Activated CD4-positive, CD25-positive, alpha-beta regulatory T cell (primary cell): ENCODE measurements at regions not wholly inside any gene's neighbourhood (a gene's known extent, or its start where the extent isn't known, plus 50 kb on each side); places are given as distances from the start of the nearest gene placed in this dataset.

Source experiments
- DNase-seq, 4 experiments: peaks; one replicate each; lab custom pipeline; 2025; lab: John Stamatoyannopoulos, UW

- no peak for DNase-seq
These were observed 278.9 kb downstream of the GADD45G start for GRCh38 chr9:89883401-89884341.

DNA sequence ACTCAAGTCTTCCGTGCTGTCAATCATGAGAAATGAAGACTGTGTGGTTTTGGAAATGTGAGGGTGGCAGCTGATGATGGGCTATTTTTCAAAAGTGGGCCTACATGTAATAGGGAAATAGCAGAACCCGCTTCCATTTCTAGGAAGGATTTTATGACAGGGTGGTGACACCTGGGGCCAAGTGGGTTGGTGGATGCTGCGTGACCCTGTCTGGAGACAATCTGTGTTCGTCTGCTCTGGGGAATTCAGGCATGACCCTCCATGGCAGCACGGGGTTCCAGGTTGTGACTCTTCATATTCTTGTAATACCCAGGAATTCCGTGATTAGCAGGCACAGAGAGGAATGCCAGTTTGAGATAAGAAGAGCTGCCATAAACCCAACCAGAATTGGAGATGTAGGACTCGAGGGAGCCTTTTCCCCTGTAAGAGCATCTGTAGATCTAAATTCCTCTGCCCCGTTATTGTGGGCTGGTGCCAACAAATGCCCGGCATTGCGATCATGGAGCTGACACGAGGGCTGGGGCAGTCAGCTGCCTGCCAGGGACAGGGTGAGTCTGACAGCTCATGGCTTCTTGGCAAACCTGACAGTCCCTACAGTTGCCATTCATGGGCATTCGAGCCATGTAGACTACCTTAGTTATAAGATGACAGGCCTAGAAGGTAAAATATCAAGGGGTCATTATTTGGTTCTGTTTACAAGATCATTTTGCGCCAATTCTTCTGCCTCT is 279.7 kb downstream of the GADD45G start:
- no peak for DNase-seq

DNA sequence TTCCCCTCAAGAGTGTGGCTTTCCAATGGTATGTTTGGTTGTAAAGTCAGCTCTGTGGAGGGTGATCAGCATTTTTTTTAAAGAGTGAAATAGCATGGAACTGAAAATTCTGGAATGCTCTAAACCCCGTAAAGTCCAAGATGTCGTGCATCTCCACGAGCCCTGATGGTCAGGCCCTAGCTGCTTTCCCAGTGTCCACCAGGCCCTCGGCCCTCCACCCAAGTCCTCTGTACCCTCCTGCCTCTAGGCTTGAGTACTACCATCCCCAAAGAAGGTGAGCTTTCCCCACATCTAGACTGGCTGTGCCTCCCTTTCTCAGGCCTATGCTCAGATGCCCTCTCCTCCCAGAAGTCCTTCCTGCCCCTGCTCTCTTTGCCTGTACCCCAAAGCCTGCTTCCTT is 280.3 kb downstream of the GADD45G start:
- no peak for DNase-seq

DNA sequence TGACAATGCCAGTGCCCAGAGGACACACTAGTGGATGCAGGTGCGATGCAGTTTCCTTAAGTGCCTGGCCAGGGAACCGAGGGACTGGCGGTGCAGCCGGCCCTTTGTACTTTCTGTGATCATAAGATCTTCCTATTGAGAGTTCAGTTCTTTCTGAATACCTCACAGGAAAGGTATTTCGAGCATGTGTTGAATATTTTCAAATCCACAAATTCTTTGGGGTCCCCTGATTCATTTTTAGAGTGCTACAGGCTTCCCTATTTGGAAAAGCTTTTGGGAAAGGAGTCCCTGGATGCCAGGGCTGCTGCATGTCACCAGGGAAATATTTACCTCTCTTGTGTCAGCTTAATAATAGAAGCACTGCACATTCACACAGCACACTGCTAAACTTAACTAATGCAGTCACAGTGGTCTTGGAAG is 281.5 kb downstream of the GADD45G start:
- DNase-seq = no peak

- DNase-seq = no peak
These were observed 282.5 kb downstream of the GADD45G start for GRCh38 chr9:89887286-89887685.

DNA sequence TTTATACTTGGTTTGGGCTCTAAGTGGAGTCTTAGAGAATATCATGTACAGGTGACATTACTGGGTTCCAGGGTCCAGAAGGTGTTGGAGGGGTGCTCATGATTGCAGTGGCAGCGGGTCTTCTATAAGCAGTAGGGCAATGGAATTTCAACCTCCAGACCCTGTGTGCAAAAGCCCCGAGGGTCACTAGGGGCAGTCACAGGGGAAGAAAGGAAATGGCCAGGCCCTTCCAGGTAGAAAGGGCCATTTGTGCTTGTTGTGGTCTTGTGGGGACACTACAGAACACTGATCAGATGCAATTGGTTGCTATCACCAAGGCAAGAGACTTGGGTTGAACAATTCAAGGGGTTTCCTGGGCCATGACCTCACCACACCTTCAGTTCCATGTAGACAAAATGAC is 283.4 kb downstream of the GADD45G start:
- DNase-seq = no peak

DNA sequence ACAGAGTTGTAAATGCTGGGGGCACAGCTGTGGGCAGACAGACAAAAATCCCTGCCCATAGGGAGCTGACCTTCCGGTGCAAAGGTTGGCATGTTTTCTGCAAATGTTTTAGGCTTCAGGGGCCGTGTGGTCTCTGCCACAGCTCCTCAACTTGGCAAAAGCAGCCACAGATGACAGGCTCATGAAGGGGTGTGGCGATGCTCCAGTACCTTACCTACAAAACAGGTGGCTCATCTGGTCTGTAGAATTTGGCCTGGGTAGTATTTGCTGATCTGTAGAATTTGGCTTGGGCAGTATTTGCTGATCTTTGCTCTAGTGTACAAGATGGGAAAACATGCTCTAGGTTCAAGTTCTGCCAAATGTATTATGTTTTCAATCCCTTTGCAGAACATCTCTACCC is 283.9 kb downstream of the GADD45G start:
- no peak for DNase-seq

GRCh38 chr9:89889865-89890264 is 285.1 kb downstream of the GADD45G start:
- no peak for DNase-seq

DNA sequence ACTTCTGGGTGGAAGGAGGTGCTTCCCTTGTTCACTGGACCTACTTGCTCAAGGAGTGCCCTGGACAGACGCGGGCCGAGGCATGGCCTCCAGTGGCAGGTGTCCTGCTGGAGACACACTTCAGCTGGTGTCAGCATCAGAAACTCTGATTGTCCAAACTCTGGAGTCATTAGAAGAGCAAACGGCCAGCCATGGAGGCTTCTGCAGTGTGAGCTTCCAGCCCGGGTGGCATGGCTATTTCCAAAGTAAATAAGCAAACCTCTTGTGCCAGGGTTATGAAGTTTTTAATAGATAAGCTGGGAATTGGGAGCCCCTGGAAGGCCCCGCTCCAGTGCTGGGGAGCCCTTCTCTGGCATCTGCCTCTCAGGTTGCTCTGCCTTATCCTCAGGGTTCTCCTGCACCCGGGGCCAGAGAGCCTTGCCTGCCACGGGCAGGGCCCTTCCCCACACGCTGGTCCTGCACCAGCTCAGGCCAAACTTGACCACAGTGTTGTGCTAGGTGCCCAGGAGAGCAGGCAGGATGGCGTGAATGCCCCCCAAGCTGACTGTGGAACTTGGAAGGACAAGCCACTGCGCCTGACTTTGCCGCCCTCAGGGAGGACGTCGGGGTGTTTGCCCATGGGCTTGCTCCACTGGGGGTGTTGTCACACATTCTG is 285.6 kb downstream of the GADD45G start:
- DNase-seq = no peak

GRCh38 chr9:89891221-89891590 is 286.4 kb downstream of the GADD45G start:
- DNase-seq = no peak

DNA sequence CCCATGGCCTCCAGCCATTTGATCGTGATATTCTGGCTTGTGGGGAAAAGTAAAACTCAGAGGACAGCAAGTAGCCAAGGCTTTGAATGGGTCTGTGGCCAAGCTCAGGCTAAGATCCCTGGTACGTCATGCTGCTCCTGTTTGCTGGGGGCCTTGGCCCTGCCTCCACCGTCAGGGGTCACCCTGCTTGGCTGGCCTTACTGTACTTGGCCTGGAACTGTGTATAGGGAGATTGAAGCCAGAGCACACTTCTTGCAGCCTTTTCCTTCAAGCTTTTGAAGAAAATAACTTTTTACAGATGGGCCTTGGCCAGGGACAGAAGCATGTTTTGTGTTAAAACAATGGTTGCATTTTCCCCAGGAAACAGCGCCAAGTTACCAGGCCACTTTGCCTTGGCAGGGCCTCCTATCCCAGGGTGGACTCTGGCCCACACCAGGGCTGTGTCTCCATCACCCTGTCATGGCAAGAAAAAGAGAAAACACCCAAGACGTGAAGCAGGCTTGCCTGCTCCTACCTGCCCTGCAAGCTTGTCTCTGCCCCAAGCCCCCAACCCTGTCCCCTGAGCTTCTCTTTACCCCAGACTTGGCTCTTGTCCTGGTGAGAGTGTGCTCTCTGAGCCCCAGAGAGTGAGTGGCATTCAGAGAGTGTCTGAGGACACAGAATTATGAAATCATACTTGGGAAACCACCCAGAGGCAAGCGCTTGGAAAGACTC is 286.9 kb downstream of the GADD45G start:
- DNase-seq = no peak

GRCh38 chr9:89892920-89893319 is 288.1 kb downstream of the GADD45G start:
- no peak for DNase-seq

- no peak for DNase-seq
These were observed 289.1 kb downstream of the GADD45G start for GRCh38 chr9:89893886-89894285.

DNA sequence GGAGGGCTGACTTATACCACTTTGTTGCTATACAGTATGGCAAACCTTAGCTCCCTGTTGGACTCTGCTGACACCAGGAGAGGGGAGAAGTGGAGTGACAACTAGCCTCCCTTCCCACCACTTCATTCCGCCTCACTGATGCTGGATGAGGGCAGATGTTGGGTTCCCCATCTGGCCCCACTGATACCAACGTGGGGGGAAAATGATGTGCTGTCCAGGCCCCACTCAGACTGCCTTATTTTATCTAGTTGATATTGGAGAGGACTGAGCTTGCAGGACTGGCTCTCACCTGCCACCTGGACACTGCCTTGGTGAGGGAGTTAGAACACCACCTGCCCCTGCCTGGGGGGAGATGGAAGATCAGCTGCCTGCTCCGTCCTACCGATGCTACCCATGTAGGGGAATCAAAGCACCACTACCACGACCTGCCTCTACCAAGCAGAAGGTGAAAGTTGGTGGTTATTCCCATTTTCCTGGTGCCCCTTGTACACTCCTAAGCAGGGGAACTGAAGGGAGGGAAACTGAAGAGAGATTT is 292.1 kb downstream of the GADD45G start:
- DNase-seq = no peak

- DNase-seq = no peak
These were observed 294.8 kb downstream of the GADD45G start for GRCh38 chr9:89899573-89899972.

DNA sequence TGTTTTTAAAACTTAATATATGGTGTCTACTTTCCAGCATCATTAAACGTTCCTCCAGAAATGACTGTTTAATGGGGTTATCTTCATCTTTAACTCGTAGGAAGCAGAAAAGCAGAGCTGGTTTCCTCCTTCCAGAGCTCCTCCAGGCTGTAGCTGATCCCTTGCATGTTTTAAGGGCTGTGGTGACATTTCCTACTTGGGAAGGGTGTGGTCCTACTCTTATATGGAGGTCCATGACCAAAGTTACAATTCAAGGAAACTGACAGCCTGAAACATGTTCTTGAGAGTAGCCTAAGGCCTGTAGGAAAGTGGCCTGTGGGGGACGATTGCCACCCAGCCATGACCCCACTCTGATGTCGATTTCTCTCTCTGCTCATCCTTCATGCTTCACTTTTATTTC is 297.1 kb downstream of the GADD45G start:
- DNase-seq = no peak

DNA sequence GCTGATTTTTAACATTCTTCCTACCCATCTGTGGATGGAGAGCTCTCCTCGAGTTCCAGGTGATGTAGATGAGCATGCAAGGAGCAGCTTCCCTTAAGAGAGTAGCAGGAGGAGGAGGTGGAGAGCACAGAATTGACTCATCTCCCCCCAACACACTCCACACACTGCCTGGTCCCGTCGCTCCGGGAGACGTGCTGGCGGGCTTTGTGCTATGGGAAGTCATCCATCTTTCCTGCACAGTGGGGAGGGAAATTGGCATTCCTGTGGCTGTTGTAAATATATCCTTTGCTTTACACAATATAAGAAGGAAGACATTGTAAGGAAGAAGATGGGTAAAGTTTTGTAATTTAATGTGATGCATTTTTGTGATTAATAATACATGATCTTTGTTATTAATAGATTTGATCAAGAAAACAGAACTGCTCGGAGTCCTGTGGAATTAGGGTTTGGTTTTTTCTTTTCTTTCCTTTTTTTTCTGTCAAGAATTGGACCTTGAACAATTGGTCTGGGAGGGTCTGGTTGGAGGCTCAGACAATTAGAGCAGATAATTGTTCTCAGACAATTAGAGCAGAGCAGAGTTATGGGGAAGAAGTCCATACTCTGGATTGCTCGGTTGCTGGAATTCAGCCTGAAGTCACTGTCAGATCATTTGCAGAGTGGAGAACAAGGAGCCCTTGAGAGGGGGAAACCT is 297.8 kb downstream of the GADD45G start:
- no peak for DNase-seq

- no peak for DNase-seq
These were observed 298.3 kb downstream of the GADD45G start for GRCh38 chr9:89903141-89903475.

- no peak for DNase-seq
These were observed 301.0 kb downstream of the GADD45G start for GRCh38 chr9:89905606-89906338.

DNA sequence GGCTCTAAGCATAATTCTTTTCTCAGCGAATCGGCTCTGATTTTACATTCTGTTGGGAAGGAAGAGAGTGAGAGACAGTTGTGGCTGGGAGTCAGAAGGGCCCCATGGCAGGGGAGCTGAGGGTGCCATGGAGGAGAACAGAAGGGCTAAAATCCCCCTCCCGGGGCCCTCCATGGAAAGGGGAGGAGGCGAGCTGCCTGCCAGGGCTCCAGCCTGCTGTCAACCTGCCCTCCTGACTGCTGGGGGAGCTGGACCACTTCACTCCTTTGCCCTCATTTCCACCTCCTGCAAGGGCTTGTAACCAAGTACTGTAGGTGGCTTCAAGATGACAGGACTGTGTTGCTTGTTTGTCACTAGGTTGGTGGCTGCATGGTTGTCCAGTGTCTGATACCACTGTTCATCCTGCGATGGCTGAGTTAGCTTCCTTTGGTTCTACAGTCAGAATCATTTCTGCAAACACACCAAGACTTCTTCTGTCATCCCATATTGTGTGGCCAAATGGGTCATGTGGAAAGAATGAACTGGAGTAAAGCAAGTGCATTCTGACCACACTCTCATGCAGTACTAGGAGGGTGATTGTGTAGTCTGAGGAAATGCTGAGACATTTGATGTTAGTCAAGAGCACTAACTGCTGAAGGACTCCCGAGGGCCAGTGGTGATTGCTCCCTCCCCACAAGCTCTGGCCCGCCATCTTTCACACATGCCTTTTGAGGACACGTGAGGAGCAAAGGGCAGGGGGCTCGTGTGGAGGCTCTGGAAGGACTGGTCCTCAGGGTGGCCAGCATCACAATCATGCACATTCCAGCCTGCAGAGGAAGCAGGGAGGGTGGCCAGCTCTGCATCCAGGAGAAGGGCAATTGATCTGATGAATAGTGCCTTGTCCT is 307.2 kb downstream of the GADD45G start:
- no peak for DNase-seq
